HEK293T (cell line): ENCODE measurements at regions not wholly inside any gene's neighbourhood (a gene's known extent, or its start where the extent isn't known, plus 50 kb on each side); places are given as distances from the start of the nearest gene placed in this dataset.

Experiments
- BHLHE40 ChIP-seq: fragments of 450-650 bp; IDR thresholded peaks from 2 replicates; pipeline ENCODE4 v1.6.1; 2016; ENCODE audit warnings: mild to moderate bottlenecking, moderate library complexity, borderline replicate concordance
- ELF4 ChIP-seq: fragments of 450-650 bp; IDR thresholded peaks from 2 replicates; pipeline ENCODE4 v1.6.1; 2017; ENCODE audit warnings: antibody characterized with exemption
- FOXA1 ChIP-seq: fragments of 450-650 bp; IDR thresholded peaks from 2 replicates; pipeline ENCODE4 v1.6.1; 2016; ENCODE audit warnings: mild to moderate bottlenecking
- FOXK2 ChIP-seq: fragments of 450-650 bp; IDR thresholded peaks from 2 replicates; pipeline ENCODE4 v1.6.1; 2016; ENCODE audit warnings: mild to moderate bottlenecking
- FOXM1 ChIP-seq: fragments of 450-650 bp; IDR thresholded peaks from 2 replicates; pipeline ENCODE4 v1.6.1; 2017; ENCODE audit warnings: mild to moderate bottlenecking, borderline replicate concordance
- SP1 ChIP-seq: fragments of 450-650 bp; IDR thresholded peaks from 2 replicates; pipeline ENCODE4 v1.6.1; 2017
- ZNF384 ChIP-seq: fragments of 450-650 bp; IDR thresholded peaks from 2 replicates; pipeline ENCODE4 v1.6.1; 2016

- no peak for TF ChIP-seq BHLHE40
- TF ChIP-seq FOXA1: no peak
- TF ChIP-seq SP1: no peak
- TF ChIP-seq ZNF384: no peak
- no peak for TF ChIP-seq FOXM1
- TF ChIP-seq FOXK2: no peak
- no peak for TF ChIP-seq ELF4
Measured at GRCh38 chr5:15026944-15027343, 155.4 kb upstream of the ANKH start.
